ENCODE measurements at regions not wholly inside any gene's neighbourhood (a gene's known extent, or its start where the extent isn't known, plus 50 kb on each side); places are given as distances from the start of the nearest gene placed in this dataset.

DNA sequence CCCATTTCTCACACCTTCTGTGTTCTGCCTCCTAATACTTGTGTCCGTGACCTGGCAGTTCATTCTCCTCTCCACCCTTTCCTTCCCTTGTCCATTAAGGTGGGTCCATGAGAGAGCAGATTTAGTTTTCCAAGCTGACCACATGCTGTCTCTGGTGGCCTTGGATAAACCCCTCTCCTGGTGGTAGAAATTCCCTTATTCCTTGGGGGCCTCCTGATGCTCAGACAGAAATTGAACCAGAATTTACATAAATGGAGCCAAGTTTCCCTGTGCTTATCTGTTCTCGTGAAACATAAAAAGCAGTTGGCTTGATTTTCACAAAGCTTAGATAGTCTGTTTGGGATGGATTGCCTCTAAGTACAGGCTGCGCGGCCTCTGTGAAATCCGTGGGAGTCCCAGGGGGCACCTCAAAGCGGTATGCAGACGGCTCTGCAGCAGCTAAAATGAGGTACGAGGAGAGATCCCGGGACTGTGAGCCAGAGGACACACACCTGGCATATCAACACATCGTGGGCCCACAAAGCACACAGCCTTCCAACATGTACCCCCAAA, 101.0 kb upstream of the NMNAT3 start:
- no peak for DNase-seq (ENCODE audit: low spot score)

DNA sequence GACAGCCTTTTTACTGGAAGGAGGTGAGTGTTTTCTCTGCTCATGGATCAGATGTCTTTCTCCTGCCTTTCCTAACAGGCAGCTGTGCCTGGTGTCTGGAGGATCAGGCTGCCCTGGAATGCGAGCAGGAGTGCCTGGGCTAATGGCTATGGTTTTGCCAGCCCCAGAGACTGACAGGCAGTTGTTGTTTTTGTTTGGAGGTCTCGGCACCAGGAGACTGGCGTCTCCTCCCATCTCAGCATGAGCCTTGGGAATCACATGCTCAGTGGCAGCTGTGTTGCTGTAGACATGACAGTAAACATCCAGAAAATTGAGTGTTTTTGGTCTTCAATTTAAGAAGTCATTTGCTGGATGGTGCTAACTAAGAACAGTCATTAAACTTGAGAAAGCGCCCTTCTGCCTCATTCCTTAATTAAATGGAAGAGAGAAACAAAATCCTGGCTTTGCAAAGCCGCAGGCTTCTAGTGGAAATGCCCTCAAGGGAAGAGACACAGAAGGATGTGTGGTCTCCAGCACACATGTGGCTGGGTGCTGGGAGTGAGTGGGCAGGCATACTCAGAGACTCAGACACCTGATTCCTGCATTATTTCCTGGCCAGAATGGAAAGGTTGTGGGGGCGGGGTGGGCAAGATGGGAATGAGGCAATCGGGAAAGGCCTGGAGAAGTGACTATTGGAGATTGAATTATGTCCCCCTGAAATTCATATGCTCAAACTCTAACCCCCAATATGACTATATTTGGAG, 97.0 kb upstream of the NMNAT3 start:
- no peak for DNase-seq (ENCODE audit: low spot score)

DNA sequence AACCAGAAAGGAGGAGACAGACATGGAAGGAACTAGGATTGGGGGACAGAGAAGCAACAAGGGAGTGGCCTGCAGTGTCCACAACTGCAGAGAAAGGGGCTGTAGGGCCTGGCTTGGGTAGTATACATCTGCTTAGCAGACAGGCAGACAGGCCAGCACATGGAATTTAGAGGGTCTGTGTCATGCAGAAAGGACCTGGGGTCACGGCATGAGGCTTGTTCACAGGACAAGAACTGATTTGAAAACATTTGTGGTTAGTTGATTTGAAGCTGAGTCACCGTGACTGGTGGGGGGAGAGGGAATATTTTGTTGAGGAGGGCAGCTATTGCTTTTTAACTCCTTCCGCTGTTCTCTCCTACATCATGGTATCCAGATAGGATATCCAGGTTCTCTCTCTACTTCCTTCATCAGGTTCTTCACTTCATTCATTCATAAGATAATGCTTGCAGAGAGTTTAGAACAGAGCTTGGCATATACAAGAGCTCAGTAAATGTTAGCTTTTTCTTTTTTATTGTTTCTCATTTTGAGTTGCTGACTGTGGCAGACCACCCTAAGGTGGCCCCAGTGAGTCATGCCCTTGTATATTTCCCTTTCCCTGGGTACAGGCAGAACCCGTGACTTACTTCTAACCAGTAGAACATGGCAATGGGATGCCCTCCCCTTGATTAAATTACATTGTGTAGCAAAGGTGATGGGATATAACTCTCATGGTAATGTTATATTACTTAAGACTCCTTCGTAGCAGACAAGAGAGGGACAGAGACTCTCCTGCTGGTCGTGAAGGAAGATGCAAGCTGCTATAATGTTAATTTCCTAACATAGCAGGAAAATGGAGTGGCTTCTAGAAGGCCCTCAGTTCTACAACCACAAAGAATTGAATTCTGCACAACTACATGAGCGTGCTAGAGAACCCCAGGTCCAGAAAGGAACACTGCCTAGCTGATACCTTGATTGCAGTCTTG, 95.0 kb upstream of the NMNAT3 start:
- DNase-seq (ENCODE audit: low spot score), result no peak

DNA sequence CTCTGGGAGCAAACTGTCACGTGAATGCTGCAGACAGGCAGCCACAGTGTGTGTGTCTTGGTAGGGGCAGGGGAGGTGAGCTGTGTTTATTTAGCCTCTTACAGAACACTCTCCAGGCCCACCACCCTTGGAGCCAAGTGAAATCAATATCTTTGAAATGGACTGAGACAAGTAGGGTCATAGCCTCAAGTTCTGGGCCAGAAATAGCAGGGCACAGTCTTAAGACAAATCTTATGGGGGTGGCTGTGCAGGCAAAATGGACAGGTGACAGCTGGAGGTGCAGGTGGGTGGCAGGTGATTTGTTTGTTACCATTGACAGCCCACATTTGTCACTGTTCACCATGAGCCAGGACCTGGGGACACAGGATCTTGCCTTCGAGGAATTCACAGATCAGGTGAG, 93.6 kb upstream of the NMNAT3 start:
- DNase-seq (ENCODE audit: low spot score), result no peak

DNA sequence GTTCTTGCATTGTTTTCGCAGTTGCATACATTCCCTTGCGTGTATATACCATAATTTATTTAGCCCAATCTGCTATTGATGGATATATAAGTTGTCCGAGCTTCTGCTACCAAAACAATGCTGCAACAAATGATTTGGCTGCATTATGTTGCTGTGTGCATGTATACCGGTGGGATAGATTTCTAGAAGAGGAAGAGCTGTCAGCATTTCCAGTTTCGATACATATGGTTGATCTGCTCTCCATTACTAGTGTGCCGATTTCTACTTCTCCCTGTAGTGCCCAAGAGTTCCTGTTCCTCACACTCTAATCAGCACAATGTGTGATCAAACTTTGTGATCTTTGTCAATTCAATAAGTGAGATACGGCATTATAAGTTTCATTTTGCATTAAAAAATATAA, 92.8 kb upstream of the NMNAT3 start:
- no peak for DNase-seq (ENCODE audit: low spot score)

DNA sequence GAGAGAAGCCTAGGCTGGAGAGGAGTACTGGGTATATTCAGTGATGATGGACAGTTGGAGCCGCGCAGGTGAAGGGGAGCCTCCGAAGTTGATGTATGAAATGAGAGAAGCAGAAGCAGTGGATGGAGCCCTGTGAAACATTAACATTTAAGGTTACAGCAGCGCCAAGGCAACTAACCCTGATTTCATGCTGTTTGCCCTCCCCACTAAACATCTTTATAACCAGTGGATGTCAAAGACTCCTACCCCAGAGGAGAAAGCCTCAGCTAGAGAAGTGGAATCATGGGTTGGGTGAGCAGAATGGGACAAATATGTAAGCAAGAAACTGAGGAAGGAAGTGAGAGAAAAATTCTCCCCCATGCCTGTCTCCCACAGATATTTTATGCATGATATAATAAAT, 92.0 kb upstream of the NMNAT3 start:
- DNase-seq (ENCODE audit: low spot score), result no peak

DNA sequence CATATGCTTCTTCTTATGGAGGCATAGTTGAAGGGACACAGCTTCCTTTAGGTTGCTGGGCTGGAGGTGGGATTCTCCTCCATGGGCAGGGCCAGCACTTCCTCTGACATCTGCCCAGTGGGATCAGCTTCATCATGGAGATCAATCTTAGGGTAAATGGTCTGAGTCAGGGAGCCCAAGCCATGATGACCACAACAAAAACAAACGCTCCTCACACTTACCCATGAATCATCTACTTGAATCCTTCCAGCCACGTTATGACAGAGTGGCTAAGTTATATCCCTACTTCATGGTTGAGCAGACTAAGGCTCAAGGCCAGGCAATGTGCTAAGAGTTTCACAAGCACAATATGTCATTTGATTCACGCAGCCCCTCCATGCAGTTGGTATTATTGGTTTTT, 87.2 kb upstream of the NMNAT3 start:
- no peak for DNase-seq (ENCODE audit: low spot score)

DNA sequence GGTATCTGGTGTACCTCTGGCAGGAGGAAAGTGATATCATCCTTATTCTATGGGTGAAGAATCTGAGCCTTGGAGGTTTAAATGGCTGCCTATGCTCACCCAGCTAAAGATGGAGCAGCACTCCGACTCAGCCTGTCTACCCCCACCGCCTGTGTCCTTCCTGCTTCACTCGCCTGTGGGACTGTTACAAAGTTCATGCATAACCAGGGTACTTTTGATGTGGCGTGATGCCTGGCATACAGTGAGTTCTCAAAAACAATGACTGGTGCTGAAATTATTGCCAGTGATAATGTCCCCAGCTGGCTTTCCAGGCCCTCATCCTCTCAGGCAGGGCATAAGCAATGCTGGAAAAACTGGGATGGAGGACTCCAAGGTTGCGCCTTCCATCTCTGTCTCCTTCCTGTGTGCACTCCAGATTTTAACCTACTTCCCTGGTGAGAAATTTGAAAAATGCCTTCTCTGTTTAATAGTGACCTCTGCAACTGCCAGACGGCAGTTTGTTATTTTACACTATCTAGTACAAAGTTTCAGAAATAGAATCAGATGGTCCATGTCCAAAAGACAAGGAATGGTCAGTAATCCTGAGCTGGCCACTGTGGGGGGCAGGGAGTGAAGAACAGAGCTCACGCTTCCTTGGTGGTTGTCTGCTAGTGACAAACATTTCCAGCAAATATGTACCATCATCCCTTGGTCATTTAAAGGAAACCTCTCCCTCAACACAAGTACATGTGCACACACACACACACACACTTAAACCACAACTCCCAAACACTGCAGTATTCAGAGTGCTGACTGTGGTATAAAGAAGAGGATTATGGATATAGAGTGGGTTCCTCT, 86.5 kb upstream of the NMNAT3 start:
- no peak for DNase-seq (ENCODE audit: low spot score)

DNA sequence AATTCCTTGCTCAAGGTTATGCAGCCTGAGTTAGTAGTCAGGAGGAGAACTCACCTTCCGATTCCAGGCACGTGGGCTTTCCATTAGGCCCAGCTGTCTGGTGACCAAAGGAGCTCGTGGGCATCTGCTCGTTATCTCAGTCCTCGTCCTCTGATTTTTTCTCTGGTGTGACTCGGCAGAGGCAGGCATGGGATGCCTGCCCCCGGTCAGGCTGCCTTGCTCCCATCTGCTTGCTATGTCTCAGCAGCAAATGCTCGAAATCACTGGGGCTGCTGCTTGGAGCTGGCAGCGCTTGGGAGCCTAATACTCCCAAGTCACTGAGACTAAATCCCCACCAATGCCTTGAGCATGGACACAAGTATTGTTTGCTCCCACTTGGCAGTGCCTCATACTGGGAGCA, 84.5 kb upstream of the NMNAT3 start:
- DNase-seq (ENCODE audit: low spot score), result no peak

DNA sequence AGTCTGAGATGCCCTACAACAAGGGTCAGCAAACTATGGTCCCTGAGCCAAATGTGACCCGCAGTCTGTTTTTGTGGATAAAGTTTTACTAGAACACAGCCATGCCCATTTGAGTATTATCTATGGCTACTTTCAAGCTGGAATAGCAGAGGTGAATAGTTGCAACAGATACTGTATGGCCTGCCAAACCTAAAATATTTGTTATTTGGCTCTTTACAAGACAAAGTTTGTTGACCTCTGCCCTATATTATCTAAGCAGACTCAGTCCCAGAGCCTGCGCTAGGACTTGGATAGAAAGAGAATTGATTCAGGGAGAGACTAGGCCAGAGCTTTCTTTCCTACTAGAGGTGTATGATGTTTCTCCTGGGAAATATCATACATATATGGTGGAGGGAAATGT, 81.7 kb upstream of the NMNAT3 start:
- DNase-seq (ENCODE audit: low spot score), result no peak

DNA sequence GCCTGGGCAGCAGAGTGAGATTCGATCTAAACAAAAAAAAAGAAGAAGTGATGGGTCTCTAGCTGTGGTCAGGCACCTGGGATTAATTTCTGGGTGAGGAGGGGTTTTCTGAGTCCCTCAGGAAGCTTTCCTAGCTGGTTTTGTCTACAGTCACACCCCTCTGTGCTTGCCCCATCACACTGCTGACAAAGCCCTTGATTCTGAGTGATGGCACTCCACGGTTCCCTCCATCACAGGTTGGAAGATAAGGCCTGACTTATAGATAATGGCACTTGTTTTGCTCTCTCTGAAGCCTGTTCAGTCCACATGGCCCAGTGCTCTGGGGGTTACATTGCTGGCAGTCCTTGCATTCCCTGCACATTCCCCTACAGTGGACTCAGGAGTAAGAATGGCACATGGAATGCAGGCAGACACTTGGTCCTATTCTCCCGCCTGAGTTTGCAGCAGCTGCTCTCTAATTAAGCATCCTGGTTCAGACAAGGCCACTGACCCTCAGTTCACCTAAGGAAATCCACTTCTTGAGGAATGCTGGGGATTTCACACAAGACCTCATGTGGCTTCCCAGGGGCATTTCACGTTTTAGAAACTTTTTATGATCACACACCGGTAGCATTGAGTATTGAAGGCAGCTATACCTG, 81.0 kb upstream of the NMNAT3 start:
- DNase-seq (ENCODE audit: low spot score), result no peak

DNA sequence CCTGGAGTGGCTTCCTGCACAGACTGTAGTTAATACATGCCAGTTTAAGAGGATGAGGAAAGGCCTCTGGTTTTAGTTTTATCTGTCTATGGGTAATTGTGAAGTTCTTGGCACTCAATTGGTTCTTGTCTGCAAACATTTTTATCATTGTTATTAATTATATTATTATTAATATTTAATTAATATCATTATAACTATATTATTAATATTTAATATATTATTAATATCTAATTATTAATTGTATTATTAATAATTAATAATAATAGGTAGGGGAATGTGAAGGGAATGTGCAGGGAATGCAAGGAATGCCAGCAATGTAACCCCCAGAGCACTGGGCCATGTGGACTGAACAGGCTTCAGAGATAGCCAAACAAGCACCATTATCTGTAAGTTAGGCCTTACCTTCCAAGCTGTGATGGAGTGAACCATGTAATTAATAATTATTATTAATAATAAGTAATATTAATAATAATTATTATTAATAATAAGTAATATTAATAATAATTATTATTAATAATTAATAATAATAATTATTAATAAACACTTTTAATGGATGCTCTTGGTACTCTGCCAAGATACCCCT, 79.8 kb upstream of the NMNAT3 start:
- no peak for DNase-seq (ENCODE audit: low spot score)

DNA sequence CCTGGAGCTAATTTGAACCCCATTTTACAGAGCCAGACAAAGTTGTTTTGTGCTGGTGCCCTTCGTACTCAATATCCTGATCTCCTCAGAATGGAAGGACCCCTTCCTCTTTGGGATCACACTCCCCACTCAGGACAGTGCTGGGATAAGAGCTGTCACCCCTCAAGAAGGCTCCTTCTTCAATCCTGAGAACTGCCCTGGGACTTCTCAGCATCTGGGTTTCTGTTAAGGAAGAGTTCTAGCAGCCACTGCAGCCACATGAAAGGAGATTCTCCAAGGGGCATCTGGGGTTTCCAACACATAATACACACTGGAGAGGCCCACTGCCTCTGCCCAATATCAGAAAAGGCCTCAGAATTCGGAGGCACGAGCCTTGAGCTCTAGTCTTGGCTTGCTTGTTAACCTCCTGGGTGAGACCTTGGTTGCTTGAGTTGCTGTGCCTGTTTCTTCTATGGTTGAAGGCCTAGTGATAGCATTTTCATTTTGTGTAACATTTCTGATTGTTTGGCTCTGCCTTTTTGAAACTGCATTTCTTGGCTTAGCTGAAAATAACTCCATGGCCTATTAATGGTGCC, 78.8 kb upstream of the NMNAT3 start:
- DNase-seq (ENCODE audit: low spot score), result no peak

DNA sequence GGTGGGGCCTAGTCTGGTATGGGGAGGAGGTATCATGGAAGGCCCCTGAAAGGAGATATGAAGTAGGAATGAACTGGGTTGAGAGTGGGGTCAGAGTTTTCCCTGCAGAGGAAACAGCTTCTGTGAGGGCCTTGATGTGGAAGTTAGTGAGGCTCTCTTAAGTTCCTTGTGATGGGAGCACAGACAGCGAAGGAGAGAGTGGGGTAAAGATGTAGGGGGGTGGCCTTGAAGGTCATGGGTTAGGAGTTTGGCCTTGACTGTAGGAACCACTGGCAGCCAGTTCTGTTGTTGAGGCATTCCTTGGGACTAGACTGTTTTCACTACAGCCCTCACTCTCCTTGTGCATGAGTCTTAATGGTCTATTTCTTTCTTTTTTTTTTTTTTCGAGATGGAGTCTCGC, 77.8 kb upstream of the NMNAT3 start:
- DNase-seq (ENCODE audit: low spot score), result no peak

DNA sequence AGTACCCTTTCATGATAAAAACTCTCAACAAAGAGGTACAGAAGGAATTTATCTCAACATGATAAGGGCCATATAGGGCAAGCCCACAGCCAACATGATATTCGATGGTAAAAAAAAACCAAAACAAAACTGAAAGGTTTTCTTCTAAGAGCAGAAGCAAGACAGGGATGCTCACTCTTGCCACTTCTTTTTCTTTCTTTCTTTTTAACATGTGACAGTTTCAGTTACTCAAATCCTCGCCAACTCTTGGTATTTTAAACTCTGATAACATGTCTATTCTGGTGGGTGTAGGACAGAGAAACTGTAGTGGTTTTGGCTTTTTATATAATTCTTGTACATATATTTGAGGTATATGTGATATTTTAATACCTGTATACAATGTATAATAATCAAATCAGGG, 74.0 kb upstream of the NMNAT3 start:
- DNase-seq (ENCODE audit: low spot score), result no peak

DNA sequence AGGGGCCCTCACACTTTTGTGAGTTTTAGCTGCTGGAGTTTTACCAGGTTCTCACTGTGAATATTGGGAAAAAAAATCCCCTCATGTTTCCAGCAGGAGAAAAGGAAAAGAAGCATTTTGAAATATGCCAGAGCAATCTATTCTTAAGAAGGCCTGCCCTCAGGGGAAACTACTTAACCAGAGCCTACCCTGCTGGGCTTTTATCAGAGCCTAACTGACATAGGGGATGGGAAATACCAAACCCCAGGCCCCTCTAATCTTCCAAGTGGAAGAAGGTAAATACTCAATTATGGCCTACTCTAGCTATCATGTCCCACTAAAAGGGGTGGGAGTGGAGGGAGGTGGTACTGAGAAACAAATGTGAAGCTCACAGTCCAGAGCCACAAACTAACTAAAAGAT, 68.7 kb upstream of the NMNAT3 start:
- DNase-seq (ENCODE audit: low spot score), result no peak

DNA sequence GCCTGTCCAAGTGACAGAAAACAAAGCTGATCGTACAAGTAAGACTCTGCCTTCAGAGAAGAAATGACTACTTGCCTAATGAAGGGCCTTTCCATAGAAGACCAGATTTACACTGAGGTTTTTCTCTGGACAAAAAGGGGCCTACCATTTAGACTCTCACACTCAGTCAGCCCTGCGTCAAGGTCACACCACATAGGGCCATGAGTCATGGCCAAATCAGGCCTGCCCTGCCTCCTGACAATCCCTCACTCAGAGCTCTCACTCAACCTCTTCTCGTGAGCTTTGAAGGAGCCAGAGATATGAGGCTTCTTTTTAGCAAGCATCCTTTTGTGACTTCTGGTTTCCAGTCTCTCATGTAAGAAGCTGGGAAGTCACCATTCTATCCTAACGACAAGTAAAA, 68.1 kb upstream of the NMNAT3 start:
- no peak for DNase-seq (ENCODE audit: low spot score)

DNA sequence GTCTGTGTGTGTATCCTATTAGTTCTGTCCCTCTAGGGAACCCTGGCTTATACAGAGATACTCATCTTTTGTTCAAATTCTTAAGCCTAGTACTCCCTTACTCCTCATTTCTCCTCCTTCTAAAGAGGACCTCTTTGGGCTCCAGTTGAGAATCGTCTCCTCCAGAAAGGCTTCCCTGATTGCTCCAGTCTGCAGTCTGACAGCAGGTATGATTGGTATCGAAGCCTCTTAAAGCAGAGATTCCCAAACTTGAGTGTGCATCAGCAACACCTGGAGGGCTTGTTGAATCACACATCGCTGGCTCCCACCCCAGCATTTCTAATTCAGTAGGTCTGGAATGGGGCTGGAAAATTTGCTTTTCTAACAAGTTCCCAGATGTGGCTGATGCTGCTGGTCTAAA, 60.9 kb upstream of the NMNAT3 start:
- DNase-seq (ENCODE audit: low spot score), result no peak

DNA sequence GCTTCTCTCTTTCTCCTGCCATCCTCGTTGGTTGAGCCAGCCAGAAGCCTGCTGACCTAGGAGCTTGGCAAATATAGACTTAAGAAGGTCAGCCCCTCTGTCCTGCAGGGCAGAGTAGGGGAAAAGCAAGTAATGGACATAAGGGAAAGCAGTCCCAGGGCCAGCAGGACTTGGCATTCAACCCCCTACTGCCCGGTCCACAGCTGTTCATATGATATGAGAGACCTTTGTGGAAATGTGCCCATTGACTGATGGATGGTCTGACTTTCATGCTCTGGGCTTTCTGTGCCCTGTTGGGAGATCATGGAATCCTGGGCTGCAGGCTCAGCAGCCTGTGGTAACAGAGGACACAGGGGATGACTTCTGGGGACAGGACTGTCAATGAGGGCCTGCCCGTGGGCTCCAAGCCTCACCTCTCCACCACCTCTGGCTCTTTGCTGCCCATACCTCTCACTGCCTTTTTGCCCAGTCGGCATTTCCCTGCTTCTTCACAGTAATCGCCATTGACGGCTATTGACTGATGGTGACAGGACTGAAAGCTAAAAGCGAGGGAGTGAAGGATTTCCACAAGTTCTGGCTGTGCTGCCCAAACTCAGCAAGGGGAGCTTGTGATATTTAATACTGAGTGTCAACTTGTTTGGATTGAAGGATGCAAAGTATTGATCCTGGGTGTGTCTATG, 60.0 kb upstream of the NMNAT3 start:
- no peak for DNase-seq (ENCODE audit: low spot score)

DNA sequence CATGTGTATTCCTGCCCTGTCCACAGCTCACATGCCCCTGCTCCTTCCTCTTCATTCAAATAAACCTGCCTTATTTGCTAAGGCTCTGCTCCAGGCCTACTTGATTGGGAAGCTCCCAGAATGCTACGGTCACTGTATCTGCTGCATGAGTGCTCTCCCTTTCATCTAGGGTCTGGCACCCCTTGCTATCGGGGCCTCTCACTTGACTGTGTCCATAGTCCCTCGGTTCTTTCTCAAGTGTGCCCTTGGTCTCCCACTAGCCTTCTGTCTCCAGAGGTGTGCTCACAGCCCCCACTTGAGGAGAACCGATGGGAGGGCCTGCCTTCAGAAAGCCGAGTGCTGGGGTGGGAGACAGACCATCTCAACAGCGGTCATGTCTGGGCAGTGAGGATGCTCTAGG, 57.4 kb upstream of the NMNAT3 start:
- no peak for DNase-seq (ENCODE audit: low spot score)
